HCT116 (cell line): ENCODE measurements at regions not wholly inside any gene's neighbourhood (a gene's known extent, or its start where the extent isn't known, plus 50 kb on each side); places are given as distances from the start of the nearest gene placed in this dataset.

Experiments
- ATAC-seq: fragments of 200-7000 bp; cut with Tn5 transposase; 2 replicates; pipeline ENCODE4 v1.9.1; 2020; ENCODE audit warnings: mild to moderate bottlenecking, moderate library complexity
- BruUV-seq: library from RNA; stranded (reverse); fragments of 400-500 nt; replicated peaks from 2 replicates; lab custom pipeline; 2021; lab: Mats Ljungman, UMichigan
- CTCF ChIA-PET: fragments of 300-600 bp; sonication (Branson Sonifier 250); formaldehyde crosslinking; loops from one replicate; lab custom pipeline; 2021; ENCODE audit warnings: antibody characterized with exemption; lab: Charles Lee
- POLR2A ChIA-PET: fragments of 300-600, 350-600 bp; sonication (Branson Sonifier 250); formaldehyde crosslinking; loops from one replicate; lab custom pipeline; 2021; ENCODE audit warnings: antibody characterized with exemption; lab: Charles Lee
- RAD21 ChIA-PET, 2 experiments: fragments of 300-600 bp; sonication (Branson Sonifier 250); formaldehyde crosslinking; loops; one replicate each; lab custom pipeline; 2023; ENCODE audit warnings: low total read pairs in 2 of 2; ENCODE audit not compliant: uncharacterized antibody in 2 of 2, unreplicated experiment in 2 of 2, low non-redundant PET in 1 of 2; lab: Charles Lee
- DNase-seq: peaks from one replicate; pipeline ENCODE4 v3.0.0-alpha.2; 2010; ENCODE audit warnings: low read depth, low spot score
- H2AFZ ChIP-seq: fragments of 200-600 bp; shearing (Covaris generic), sonication (generic); 2 replicates; pipeline ENCODE4 v1.6.1; 2017; ENCODE audit warnings: low read depth, mixed run types, mixed read lengths, antibody characterized with exemption, low read length; ENCODE audit not compliant: poor library complexity, severe bottlenecking
- H3K27ac ChIP-seq: 2 replicates; pipeline ENCODE4 v1.5.1; 2012; ENCODE audit warnings: low read depth, low read length
- H3K27me3 ChIP-seq: fragments of 200-600 bp; sonication (generic); 2 replicates; pipeline ENCODE4 v1.6.1; 2016; ENCODE audit warnings: mixed run types, low read length, mixed read lengths; ENCODE audit not compliant: insufficient read depth
- H3K36me3 ChIP-seq, 2 experiments: fragments of 200-500 bp in 1 of 2; fragments of 200-600 bp in 1 of 2; sonication (Bioruptor generic) in 1 of 2; sonication (generic) in 1 of 2; 2 replicates each; pipeline versions ENCODE4 v1.5.1 to v1.6.1; 2014 to 2016; ENCODE audit warnings: low read length in 2 of 2, inconsistent platforms in 1 of 2, mixed read lengths in 1 of 2, mixed run types in 1 of 2; ENCODE audit not compliant: insufficient read depth in 2 of 2, control insufficient read depth in 1 of 2
- H3K4me1 ChIP-seq, 2 experiments: fragments of 200-600 bp in 1 of 2; sonication (generic) in 1 of 2; 2 replicates each; pipeline versions ENCODE4 v1.5.1 to v1.6.1; 2012 to 2017; ENCODE audit warnings: low read length in 2 of 2, inconsistent platforms in 1 of 2, mild to moderate bottlenecking in 1 of 2, mixed read lengths in 1 of 2, mixed run types in 1 of 2, moderate library complexity in 1 of 2; ENCODE audit not compliant: insufficient read depth in 2 of 2, control insufficient read depth in 1 of 2
- H3K4me2 ChIP-seq: fragments of 200-600 bp; sonication (generic); 2 replicates; pipeline ENCODE4 v1.6.1; 2017; ENCODE audit warnings: mixed run types, low read length, mixed read lengths
- H3K4me3 ChIP-seq, 2 experiments: fragments of 200-600 bp in 1 of 2; sonication (generic) in 1 of 2; replicated peaks in 1 of 2; 2 replicates each; pipeline ENCODE4 v1.5.1; 2011 to 2016; ENCODE audit warnings: low read length in 2 of 2, control low read depth in 1 of 2, low read depth in 1 of 2, mild to moderate bottlenecking in 1 of 2, mixed read lengths in 1 of 2, mixed run types in 1 of 2
- H3K79me2 ChIP-seq: fragments of 200-600 bp; sonication (generic); 2 replicates; pipeline ENCODE4 v1.6.1; 2017; ENCODE audit warnings: mild to moderate bottlenecking, mixed run types, low read length, moderate library complexity, mixed read lengths; ENCODE audit not compliant: insufficient read depth
- H3K9ac ChIP-seq: fragments of 200-600 bp; sonication (generic); 2 replicates; pipeline ENCODE4 v1.6.1; 2016; ENCODE audit warnings: low read length, mixed read lengths
- H3K9me2 ChIP-seq: fragments of 200-600 bp; sonication (generic), shearing (Covaris generic); 2 replicates; pipeline ENCODE4 v1.6.1; 2017; ENCODE audit warnings: mixed run types, mild to moderate bottlenecking, moderate library complexity; ENCODE audit not compliant: insufficient read depth
- H3K9me3 ChIP-seq, 2 experiments: fragments of 200-500 bp in 1 of 2; fragments of 200-600 bp in 1 of 2; sonication (Bioruptor generic) in 1 of 2; sonication (generic) in 1 of 2; 2 replicates each; pipeline ENCODE4 v1.6.1; 2014 to 2017; ENCODE audit warnings: low read length in 2 of 2, mixed read lengths in 2 of 2, inconsistent platforms in 1 of 2, low read depth in 1 of 2, mild to moderate bottlenecking in 1 of 2, mixed run types in 1 of 2, moderate library complexity in 1 of 2; ENCODE audit not compliant: control insufficient read depth in 1 of 2, insufficient read depth in 1 of 2
- H4K20me1 ChIP-seq: fragments of 200-600 bp; sonication (generic), shearing (Covaris generic); 2 replicates; pipeline ENCODE4 v1.6.1; 2017; ENCODE audit warnings: mixed run types, mild to moderate bottlenecking, moderate library complexity; ENCODE audit not compliant: insufficient read depth
- CEBPB ChIP-seq: IDR thresholded peaks from 2 replicates; pipeline ENCODE4 v1.6.1; 2012; ENCODE audit warnings: low read depth
- ELF1 ChIP-seq: IDR thresholded peaks from 2 replicates; pipeline ENCODE4 v1.6.1; 2012; ENCODE audit warnings: low read depth, borderline replicate concordance
- EZH2 ChIP-seq: fragments of 200-600 bp; sonication (generic); IDR thresholded peaks from 2 replicates; pipeline ENCODE4 v1.6.1; 2017; ENCODE audit warnings: antibody characterized with exemption, mixed run types
- EZH2phosphoT487 ChIP-seq: fragments of 200-600 bp; IDR thresholded peaks from 2 replicates; pipeline ENCODE4 v1.6.1; 2018; ENCODE audit warnings: antibody characterized with exemption, borderline replicate concordance
- FOSL1 ChIP-seq: IDR thresholded peaks from 2 replicates; pipeline ENCODE4 v1.6.1; 2012; ENCODE audit warnings: low read depth
- JUND ChIP-seq: IDR thresholded peaks from 2 replicates; pipeline ENCODE4 v1.6.1; 2012
- POLR2A ChIP-seq: IDR thresholded peaks from 2 replicates; pipeline ENCODE4 v1.7.0; 2011; ENCODE audit warnings: borderline replicate concordance; ENCODE audit not compliant: insufficient read depth, insufficient read length; ENCODE audit errors: extremely low read depth
- POLR2AphosphoS5 ChIP-seq: IDR thresholded peaks from 2 replicates; pipeline ENCODE4 v1.6.1; 2011; ENCODE audit warnings: mild to moderate bottlenecking, low read depth, low read length, moderate library complexity
- SRF ChIP-seq: IDR thresholded peaks from 2 replicates; pipeline ENCODE4 v1.6.1; 2012; ENCODE audit warnings: low read depth
- TCF7L2 ChIP-seq: IDR thresholded peaks from 2 replicates; pipeline ENCODE4 v1.7.0; 2011; ENCODE audit warnings: borderline replicate concordance, inconsistent platforms; ENCODE audit not compliant: insufficient read depth, insufficient read length; ENCODE audit errors: extremely low read depth
- ZNF274 ChIP-seq: fragments of 200-500 bp; sonication (Bioruptor generic); IDR thresholded peaks from 2 replicates; pipeline ENCODE4 v1.6.1; 2014; ENCODE audit warnings: mild to moderate bottlenecking, low read depth, low read length, inconsistent platforms
- intact Hi-C: fragments of 100-400 bp; cut with micrococcal nuclease; formaldehyde crosslinking; loops from 2 replicates; pipeline ENCODE4 v1.10.0; 2022
- TF ChIP-seq, protein P1 (sequence below): IDR thresholded peaks from 2 replicates; pipeline ENCODE4 v1.6.1; 2011; ENCODE audit warnings: mild to moderate bottlenecking, low read length, moderate library complexity; ENCODE audit not compliant: insufficient replicate concordance; ENCODE audit errors: extremely low read depth
- TF ChIP-seq, protein P2 (sequence below): IDR thresholded peaks from 2 replicates; pipeline ENCODE4 v1.6.1; 2012
- TF ChIP-seq, protein P3 (sequence below): IDR thresholded peaks from 2 replicates; pipeline ENCODE4 v1.6.1; 2012; ENCODE audit warnings: low read depth

DNA sequence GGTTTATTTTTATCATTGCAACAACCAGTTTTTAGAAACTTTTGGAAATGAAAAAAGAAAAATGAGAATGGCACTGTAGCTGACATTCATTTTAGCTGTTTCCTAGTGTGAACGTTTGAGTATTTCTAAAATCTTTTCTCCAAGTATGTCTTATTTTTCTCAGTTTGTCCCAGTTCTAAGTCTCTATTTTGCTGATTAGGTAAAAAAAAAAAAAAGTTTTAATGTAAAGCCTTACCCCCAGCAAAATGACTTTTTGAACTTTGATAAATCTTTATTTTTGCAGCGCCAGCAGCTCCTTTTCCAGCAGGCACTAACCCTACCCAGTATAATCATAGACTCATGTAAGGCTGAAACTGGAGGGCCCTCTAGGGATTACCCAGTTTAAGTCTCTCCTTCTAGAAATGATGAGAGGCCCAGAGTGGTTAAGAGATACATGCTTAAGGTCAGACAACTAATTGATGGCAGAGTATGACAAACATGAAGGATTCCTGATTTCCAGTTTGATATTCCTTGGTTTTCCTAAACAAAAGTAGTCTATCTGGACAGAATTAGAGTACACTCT lies 84.3 kb upstream of the SLC4A4 start:
- no peak overlapping the region for H3K4me2 ChIP-seq
- intact Hi-C loops = no loop called here
- no peaks in the 10 kb centered on the region for H3K36me3 ChIP-seq
- H3K4me1 ChIP-seq = no peaks in the 10 kb centered on the region
- H3K9me2 ChIP-seq = no peaks in the 10 kb centered on the region
- H4K20me1 ChIP-seq = no peaks in the 10 kb centered on the region
- POLR2A ChIA-PET = no interaction called here
- DNase-seq = no peak
- H3K4me3 ChIP-seq = no peak overlapping the region
- CTCF ChIA-PET = no interaction called here
- H3K27ac ChIP-seq = no peak overlapping the region
- H3K9me3 ChIP-seq = no peaks in the 10 kb centered on the region
- BruUV-seq = no TSS peak
- 0 out of 2 replicates have a peak, but pooled peaks cover 5% of the 10 kb centered on the region for H3K27me3 ChIP-seq
- no peak overlapping the region for H2AFZ ChIP-seq
- H3K79me2 ChIP-seq = no peaks in the 10 kb centered on the region
- RAD21 ChIA-PET = no interaction called here
- no peak overlapping the region for H3K9ac ChIP-seq
- ATAC-seq = no peak
- TF ChIP-seq EZH2phosphoT487 = no peak
- TF ChIP-seq EZH2 = no peak
- TF ChIP-seq, protein P1, sequence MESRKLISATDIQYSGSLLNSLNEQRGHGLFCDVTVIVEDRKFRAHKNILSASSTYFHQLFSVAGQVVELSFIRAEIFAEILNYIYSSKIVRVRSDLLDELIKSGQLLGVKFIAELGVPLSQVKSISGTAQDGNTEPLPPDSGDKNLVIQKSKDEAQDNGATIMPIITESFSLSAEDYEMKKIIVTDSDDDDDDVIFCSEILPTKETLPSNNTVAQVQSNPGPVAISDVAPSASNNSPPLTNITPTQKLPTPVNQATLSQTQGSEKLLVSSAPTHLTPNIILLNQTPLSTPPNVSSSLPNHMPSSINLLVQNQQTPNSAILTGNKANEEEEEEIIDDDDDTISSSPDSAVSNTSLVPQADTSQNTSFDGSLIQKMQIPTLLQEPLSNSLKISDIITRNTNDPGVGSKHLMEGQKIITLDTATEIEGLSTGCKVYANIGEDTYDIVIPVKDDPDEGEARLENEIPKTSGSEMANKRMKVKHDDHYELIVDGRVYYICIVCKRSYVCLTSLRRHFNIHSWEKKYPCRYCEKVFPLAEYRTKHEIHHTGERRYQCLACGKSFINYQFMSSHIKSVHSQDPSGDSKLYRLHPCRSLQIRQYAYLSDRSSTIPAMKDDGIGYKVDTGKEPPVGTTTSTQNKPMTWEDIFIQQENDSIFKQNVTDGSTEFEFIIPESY = no peak
- TF ChIP-seq, protein P2, sequence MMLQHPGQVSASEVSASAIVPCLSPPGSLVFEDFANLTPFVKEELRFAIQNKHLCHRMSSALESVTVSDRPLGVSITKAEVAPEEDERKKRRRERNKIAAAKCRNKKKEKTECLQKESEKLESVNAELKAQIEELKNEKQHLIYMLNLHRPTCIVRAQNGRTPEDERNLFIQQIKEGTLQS = no peak
- TF ChIP-seq JUND = no peak
- no peak for TF ChIP-seq TCF7L2
- TF ChIP-seq ELF1 = no peak
- no peak for TF ChIP-seq POLR2A
- TF ChIP-seq SRF = no peak
- no peak for TF ChIP-seq CEBPB
- TF ChIP-seq ZNF274 = no peak
- TF ChIP-seq, protein P3, sequence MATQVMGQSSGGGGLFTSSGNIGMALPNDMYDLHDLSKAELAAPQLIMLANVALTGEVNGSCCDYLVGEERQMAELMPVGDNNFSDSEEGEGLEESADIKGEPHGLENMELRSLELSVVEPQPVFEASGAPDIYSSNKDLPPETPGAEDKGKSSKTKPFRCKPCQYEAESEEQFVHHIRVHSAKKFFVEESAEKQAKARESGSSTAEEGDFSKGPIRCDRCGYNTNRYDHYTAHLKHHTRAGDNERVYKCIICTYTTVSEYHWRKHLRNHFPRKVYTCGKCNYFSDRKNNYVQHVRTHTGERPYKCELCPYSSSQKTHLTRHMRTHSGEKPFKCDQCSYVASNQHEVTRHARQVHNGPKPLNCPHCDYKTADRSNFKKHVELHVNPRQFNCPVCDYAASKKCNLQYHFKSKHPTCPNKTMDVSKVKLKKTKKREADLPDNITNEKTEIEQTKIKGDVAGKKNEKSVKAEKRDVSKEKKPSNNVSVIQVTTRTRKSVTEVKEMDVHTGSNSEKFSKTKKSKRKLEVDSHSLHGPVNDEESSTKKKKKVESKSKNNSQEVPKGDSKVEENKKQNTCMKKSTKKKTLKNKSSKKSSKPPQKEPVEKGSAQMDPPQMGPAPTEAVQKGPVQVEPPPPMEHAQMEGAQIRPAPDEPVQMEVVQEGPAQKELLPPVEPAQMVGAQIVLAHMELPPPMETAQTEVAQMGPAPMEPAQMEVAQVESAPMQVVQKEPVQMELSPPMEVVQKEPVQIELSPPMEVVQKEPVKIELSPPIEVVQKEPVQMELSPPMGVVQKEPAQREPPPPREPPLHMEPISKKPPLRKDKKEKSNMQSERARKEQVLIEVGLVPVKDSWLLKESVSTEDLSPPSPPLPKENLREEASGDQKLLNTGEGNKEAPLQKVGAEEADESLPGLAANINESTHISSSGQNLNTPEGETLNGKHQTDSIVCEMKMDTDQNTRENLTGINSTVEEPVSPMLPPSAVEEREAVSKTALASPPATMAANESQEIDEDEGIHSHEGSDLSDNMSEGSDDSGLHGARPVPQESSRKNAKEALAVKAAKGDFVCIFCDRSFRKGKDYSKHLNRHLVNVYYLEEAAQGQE = no peak
- TF ChIP-seq FOSL1 = no peak
- no peak for TF ChIP-seq POLR2AphosphoS5
